Gastrocnemius medialis (tissue), 4 donors: ENCODE measurements at regions not wholly inside any gene's neighbourhood (a gene's known extent, or its start where the extent isn't known, plus 50 kb on each side); places are given as distances from the start of the nearest gene placed in this dataset.

Experiments
- ATAC-seq, 2 donors: fragments of 150-250 bp; one replicate each; pipeline ENCODE4 v1.9.1; 2016
- DNase-seq, 2 donors: peaks; one replicate each; pipeline ENCODE4 v3.0.0-alpha.2; 2019
- H3K27ac ChIP-seq, 4 donors: fragments of 200-600 bp; sonication (generic); 1 replicate in 1 of 4; 2 replicates in 3 of 4; pipeline ENCODE4 v1.5.1; 2016 to 2018; ENCODE audit warnings: mild to moderate bottlenecking in 2 of 4, moderate library complexity in 1 of 4
- H3K27me3 ChIP-seq, 3 donors: fragments of 200-600 bp; sonication (generic) in 2 of 3; 1 replicate in 1 of 3; 2 replicates in 2 of 3; pipeline versions ENCODE4 v1.5.1 to v1.6.0; 2016 to 2019; ENCODE audit warnings: mild to moderate bottlenecking in 1 of 3, moderate library complexity in 1 of 3
- H3K36me3 ChIP-seq, 2 donors: fragments of 200-600 bp; sonication (generic) in 1 of 2; one replicate each; pipeline ENCODE4 v1.5.1; 2017 to 2018
- H3K4me1 ChIP-seq, 2 donors: fragments of 200-600 bp; sonication (generic) in 1 of 2; one replicate each; pipeline ENCODE4 v1.5.1; 2016 to 2017; ENCODE audit warnings: mild to moderate bottlenecking in 2 of 2
- H3K4me3 ChIP-seq, 4 donors: fragments of 200-600 bp; sonication (generic) in 3 of 4; 1 replicate in 1 of 4; 2 replicates in 3 of 4; pipeline ENCODE4 v1.5.1; 2016 to 2019; ENCODE audit warnings: mild to moderate bottlenecking in 2 of 4
- H3K9me3 ChIP-seq, 3 donors: fragments of 200-600 bp; sonication (generic) in 2 of 3; 1 replicate in 1 of 3; 2 replicates in 2 of 3; pipeline ENCODE4 v1.5.1; 2016 to 2019
- CTCF ChIP-seq, 5 experiments: fragments of 450-650 bp in 3 of 5; fragments of 200-600 bp in 2 of 5; sonication (generic) in 2 of 5; IDR thresholded peaks in 4 of 5; conservative IDR thresholded peaks in 1 of 5; 1 replicate in 4 of 5; 2 replicates in 1 of 5; pipeline ENCODE4 v1.5.1; 2016 to 2019; ENCODE audit warnings: antibody characterized with exemption in 5 of 5, mild to moderate bottlenecking in 3 of 5, moderate library complexity in 3 of 5
- POLR2A ChIP-seq, 2 donors: fragments of 450-650 bp; IDR thresholded peaks; one replicate each; pipeline ENCODE4 v1.6.1; 2017; ENCODE audit warnings: antibody characterized with exemption in 2 of 2, mild to moderate bottlenecking in 2 of 2, moderate library complexity in 2 of 2
- in situ Hi-C, 4 donors: fragments of 200-750 bp; cut with MboI; loops; one replicate each; pipeline versions ENCODE4 v1.15.0 to v1.8.0; 2017; ENCODE audit warnings: low sequenced_read_pairs in 4 of 4
- intact Hi-C: fragments of 100-400 bp; cut with DNase I; formaldehyde crosslinking; loops from one replicate; pipeline ENCODE4 v1.15.1; 2023; ENCODE audit warnings: low total_unique reads

- DNase-seq (no peak), ATAC-seq (no peak)
- intact Hi-C loops: no loop called here
- no peak for TF ChIP-seq POLR2A (IDR thresholded peaks at IDR 0.05)
- no peak for TF ChIP-seq CTCF (IDR thresholded peaks at IDR 0.05 in 4 of 5, conservative IDR thresholded peaks at IDR 0.05 in 1 of 5)
- no peak overlapping the region for H3K27ac ChIP-seq
- no peaks in the 10 kb centered on the region for H3K9me3 ChIP-seq
- no peaks in the 10 kb centered on the region for H3K4me1 ChIP-seq
- no peaks in the 10 kb centered on the region for H3K27me3 ChIP-seq
- in situ Hi-C loops: loop anchor here in 3 of 4 donors (25.0 kb wide), 2 partner anchors 510 to 535 kb away; partner anchors contain the start of gene ICE1 (in 2 of the 3)
- H3K4me3 ChIP-seq: no peak overlapping the region
- H3K36me3 ChIP-seq: no peaks in the 10 kb centered on the region
These were observed 263.3 kb upstream of the ADAMTS16 start for GRCh38 chr5:4876804-4877203.

GRCh38 chr5:4877579-4877978 is 262.6 kb upstream of the ADAMTS16 start:
- DNase-seq: no peak
- H3K36me3 ChIP-seq: no peaks in the 10 kb centered on the region
- H3K27me3 ChIP-seq: no peaks in the 10 kb centered on the region
- H3K27ac ChIP-seq: no peak overlapping the region
- ATAC-seq: no peak
- TF ChIP-seq CTCF (IDR thresholded peaks at IDR 0.05 in 4 of 5, conservative IDR thresholded peaks at IDR 0.05 in 1 of 5) (no peak), POLR2A (IDR thresholded peaks at IDR 0.05) (no peak)
- H3K4me1 ChIP-seq: no peaks in the 10 kb centered on the region
- H3K9me3 ChIP-seq: no peaks in the 10 kb centered on the region
- intact Hi-C loops: no loop called here
- no peak overlapping the region for H3K4me3 ChIP-seq
- in situ Hi-C loops: loop anchor here in 3 of 4 donors (25.0 kb wide), 2 partner anchors 510 to 535 kb away; partner anchors contain the start of gene ICE1 (in 2 of the 3)

GRCh38 chr5:4879075-4879474 is 261.1 kb upstream of the ADAMTS16 start:
- DNase-seq (no peak), ATAC-seq (no peak)
- Histone ChIP-seq H3K4me1 (no peaks in the 10 kb centered on the region), H3K27ac (no peak overlapping the region), H3K27me3 (no peaks in the 10 kb centered on the region), H3K4me3 (no peak overlapping the region), H3K36me3 (no peaks in the 10 kb centered on the region), H3K9me3 (no peaks in the 10 kb centered on the region)
- in situ Hi-C loops (loop anchor here in 3 of 4 donors (25.0 kb wide), 2 partner anchors 508 to 533 kb away; partner anchors contain the start of gene ICE1 (in 2 of the 3)), intact Hi-C loops (loop anchor here (1.0 kb wide), 1 partner anchor 63 kb away; no protein-coding TSS in a partner anchor)
- TF ChIP-seq CTCF (IDR thresholded peaks at IDR 0.05 in 4 of 5, conservative IDR thresholded peaks at IDR 0.05 in 1 of 5): no peak
- no peak for TF ChIP-seq POLR2A (IDR thresholded peaks at IDR 0.05)

GRCh38 chr5:4879693-4880303 is 260.3 kb upstream of the ADAMTS16 start:
- no peaks in the 10 kb centered on the region for H3K9me3 ChIP-seq
- no peaks in the 10 kb centered on the region for H3K4me1 ChIP-seq
- no peaks in the 10 kb centered on the region for H3K27me3 ChIP-seq
- no peaks in the 10 kb centered on the region for H3K36me3 ChIP-seq
- DNase-seq (peak; percentile 38 to 67), ATAC-seq (peak; percentile 78 to 93)
- intact Hi-C loops: loop anchor here (1.0 kb wide), 1 partner anchor 63 kb away; no protein-coding TSS in a partner anchor
- in situ Hi-C loops: loop anchor here in 3 of 4 donors (25.0 kb wide), 2 partner anchors 508 to 533 kb away; partner anchors contain the start of gene ICE1 (in 2 of the 3)
- peak; percentile 70 to 91 (median 80) for TF ChIP-seq CTCF (IDR thresholded peaks at IDR 0.05 in 4 of 5, conservative IDR thresholded peaks at IDR 0.05 in 1 of 5)
- TF ChIP-seq POLR2A (IDR thresholded peaks at IDR 0.05): no peak
- no peak overlapping the region for H3K27ac ChIP-seq
- no peak overlapping the region for H3K4me3 ChIP-seq
